H9 (cell line): ENCODE measurements at regions not wholly inside any gene's neighbourhood (a gene's known extent, or its start where the extent isn't known, plus 50 kb on each side); places are given as distances from the start of the nearest gene placed in this dataset.

Source experiments
- DNase-seq: peaks from one replicate; pipeline ENCODE4 v3.0.0-alpha.2; 2017
- H2AFZ ChIP-seq: one replicate; pipeline ENCODE4 v1.6.1; 2013; ENCODE audit warnings: mild to moderate bottlenecking, low read length, control low read depth, moderate library complexity
- H2AK5ac ChIP-seq: 2 replicates; pipeline ENCODE4 v1.6.1; 2013; ENCODE audit warnings: low read length, control low read depth, mixed read lengths; ENCODE audit not compliant: insufficient read length
- H2BK120ac ChIP-seq: one replicate; pipeline ENCODE4 v1.6.1; 2013; ENCODE audit warnings: low read depth, mild to moderate bottlenecking, low read length, control low read depth, inconsistent platforms; ENCODE audit not compliant: poor library complexity, severe bottlenecking
- H2BK12ac ChIP-seq: 2 replicates; pipeline ENCODE4 v1.6.1; 2013; ENCODE audit warnings: low read length, control low read depth, mixed read lengths, low read depth; ENCODE audit not compliant: insufficient read length
- H2BK15ac ChIP-seq: 2 replicates; pipeline ENCODE4 v1.6.1; 2013; ENCODE audit warnings: low read depth, low read length, control low read depth
- H2BK20ac ChIP-seq: one replicate; pipeline ENCODE4 v1.6.1; 2013; ENCODE audit warnings: low read depth, mild to moderate bottlenecking, low read length, control low read depth, inconsistent platforms; ENCODE audit not compliant: poor library complexity, severe bottlenecking
- H2BK5ac ChIP-seq: 2 replicates; pipeline ENCODE4 v1.6.1; 2013; ENCODE audit warnings: low read length, control low read depth, mixed read lengths; ENCODE audit not compliant: insufficient read length
- H3K14ac ChIP-seq: 2 replicates; pipeline ENCODE4 v1.6.1; 2013; ENCODE audit warnings: low read length, control low read depth; ENCODE audit not compliant: insufficient read depth
- H3K18ac ChIP-seq: 2 replicates; pipeline ENCODE4 v1.6.1; 2013; ENCODE audit warnings: low read depth, mild to moderate bottlenecking, mixed read lengths, low read length, control low read depth; ENCODE audit not compliant: insufficient read length
- H3K23ac ChIP-seq: 2 replicates; pipeline ENCODE4 v1.6.1; 2013; ENCODE audit warnings: low read length, control low read depth, mixed read lengths, low read depth; ENCODE audit not compliant: insufficient read length
- H3K23me2 ChIP-seq: 2 replicates; pipeline ENCODE4 v1.6.1; 2013; ENCODE audit warnings: low read depth, mild to moderate bottlenecking, mixed read lengths, low read length, control low read depth; ENCODE audit not compliant: insufficient read length, poor library complexity, severe bottlenecking
- H3K27ac ChIP-seq: 2 replicates; pipeline ENCODE4 v1.5.1; 2013; ENCODE audit warnings: low read length, control low read depth, mixed read lengths, low read depth; ENCODE audit not compliant: insufficient read length
- H3K27me3 ChIP-seq: 2 replicates; pipeline ENCODE4 v1.6.1; 2013; ENCODE audit warnings: low read length, control low read depth, inconsistent platforms; ENCODE audit not compliant: insufficient read depth
- H3K4ac ChIP-seq: 2 replicates; pipeline ENCODE4 v1.6.1; 2013; ENCODE audit warnings: low read depth, mild to moderate bottlenecking, control low read depth, inconsistent platforms, low read length, moderate library complexity
- H3K4me1 ChIP-seq: 2 replicates; pipeline ENCODE4 v1.6.1; 2013; ENCODE audit warnings: low read length, control low read depth, inconsistent platforms; ENCODE audit not compliant: insufficient read depth
- H3K4me2 ChIP-seq: 2 replicates; pipeline ENCODE4 v1.6.1; 2013; ENCODE audit warnings: low read length, control low read depth, mixed read lengths; ENCODE audit not compliant: insufficient read length, insufficient read depth
- H3K56ac ChIP-seq: 2 replicates; pipeline ENCODE4 v1.6.1; 2013; ENCODE audit warnings: low read depth, mild to moderate bottlenecking, mixed read lengths, low read length, control low read depth; ENCODE audit not compliant: insufficient read length
- H3K79me1 ChIP-seq: 2 replicates; pipeline ENCODE4 v1.6.1; 2013; ENCODE audit warnings: low read depth, mild to moderate bottlenecking, moderate library complexity, low read length, control low read depth, inconsistent platforms; ENCODE audit not compliant: insufficient read depth, poor library complexity, severe bottlenecking
- H3K79me2 ChIP-seq: 2 replicates; pipeline ENCODE4 v1.6.1; 2013; ENCODE audit warnings: low read length, control low read depth, inconsistent platforms; ENCODE audit not compliant: insufficient read depth
- H3K9ac ChIP-seq: 2 replicates; pipeline ENCODE4 v1.6.1; 2013; ENCODE audit warnings: low read length, control low read depth, mixed read lengths; ENCODE audit not compliant: insufficient read length; ENCODE audit errors: extremely low read depth
- H3K9me3 ChIP-seq: one replicate; pipeline ENCODE4 v1.6.1; 2013; ENCODE audit warnings: low read depth, low read length, inconsistent platforms; ENCODE audit not compliant: control insufficient read depth
- H3T11ph ChIP-seq: one replicate; pipeline ENCODE4 v1.6.1; 2013; ENCODE audit warnings: mild to moderate bottlenecking, low read length, control low read depth, inconsistent platforms
- H4K20me1 ChIP-seq: one replicate; pipeline ENCODE4 v1.6.1; 2013; ENCODE audit not compliant: control insufficient read depth, insufficient read length, insufficient read depth
- H4K5ac ChIP-seq: 2 replicates; pipeline ENCODE4 v1.6.1; 2013; ENCODE audit warnings: low read depth, mild to moderate bottlenecking, mixed read lengths, low read length, control low read depth; ENCODE audit not compliant: insufficient read length
- H4K8ac ChIP-seq: replicated peaks from 2 replicates; pipeline ENCODE4 v1.6.1; 2013; ENCODE audit warnings: low read length, control low read depth, mixed read lengths, low read depth; ENCODE audit not compliant: insufficient read length
- H4K91ac ChIP-seq: 2 replicates; pipeline ENCODE4 v1.6.1; 2013; ENCODE audit warnings: low read depth, mild to moderate bottlenecking, moderate library complexity, mixed read lengths, low read length, control low read depth; ENCODE audit not compliant: insufficient read length
- H3K27ac Mint-ChIP-seq, 3 experiments: 2 replicates in 2 of 3; 3 replicates in 1 of 3; pipeline ENCODE4 v1.8.0; 2020 to 2021; ENCODE audit warnings: mixed read lengths in 3 of 3, mild to moderate bottlenecking in 1 of 3, moderate library complexity in 1 of 3
- H3K27me3 Mint-ChIP-seq: 2 replicates; pipeline ENCODE4 v1.8.0; 2021; ENCODE audit warnings: low read depth, mild to moderate bottlenecking, moderate library complexity, mixed read lengths
- H3K36me3 Mint-ChIP-seq, 3 experiments: 2 replicates in 2 of 3; 3 replicates in 1 of 3; pipeline ENCODE4 v1.8.0; 2020 to 2021; ENCODE audit warnings: low read depth in 3 of 3, mixed read lengths in 3 of 3; ENCODE audit not compliant: insufficient read depth in 1 of 3
- H3K4me1 Mint-ChIP-seq, 2 experiments: 2 replicates each; pipeline ENCODE4 v1.8.0; 2020; ENCODE audit warnings: mixed read lengths in 2 of 2
- H3K4me3 Mint-ChIP-seq, 2 experiments: 2 replicates in 1 of 2; 3 replicates in 1 of 2; pipeline ENCODE4 v1.8.0; 2020 to 2021; ENCODE audit warnings: mild to moderate bottlenecking in 2 of 2, mixed read lengths in 2 of 2, moderate library complexity in 1 of 2
- H3K9me3 Mint-ChIP-seq, 2 experiments: 2 replicates in 1 of 2; 3 replicates in 1 of 2; pipeline ENCODE4 v1.8.0; 2020; ENCODE audit warnings: mild to moderate bottlenecking in 2 of 2, mixed read lengths in 2 of 2, moderate library complexity in 1 of 2
- CTCF ChIP-seq: fragments of 200-600 bp; sonication (generic); conservative IDR thresholded peaks from 3 replicates; pipeline ENCODE4 v1.8.0; 2021; ENCODE audit warnings: antibody characterized with exemption, mild to moderate bottlenecking
- WGBS: extraction: QIAGEN DNeasy Blood & Tissue Kit; methylation state at CpG from one replicate; pipeline ENCODE4 v1.1.7; 2013; ENCODE audit warnings: missing lambda C conversion rate, low lambda C conversion rate, mixed read lengths; ENCODE audit not compliant: insufficient read length; ENCODE audit errors: extremely low coverage; 5-methylcytosine and 5-hydroxymethylcytosine counted together

- Mint-ChIP-seq H3K4me1 (peaks cover 21 to 33% of the 10 kb centered on the region in 2 experiments), H3K27ac (no peak overlapping the region), H3K9me3 (no peaks in the 10 kb centered on the region), H3K27me3 (peaks cover 8% of the 10 kb centered on the region), H3K4me3 (no peak overlapping the region), H3K36me3 (no peaks in the 10 kb centered on the region)
- Histone ChIP-seq H3K4me1 (no peaks in the 10 kb centered on the region; the same call in 1 of the 2 replicates), H3K4ac (no peak overlapping the region), H3K56ac (no peak overlapping the region), H2BK20ac (no peak overlapping the region), H2BK15ac (no peak overlapping the region), H2BK5ac (no peak overlapping the region), H3K27me3 (no peaks in the 10 kb centered on the region), H3K23ac (no peak overlapping the region), H2AFZ (no peak overlapping the region), H3K4me2 (no peak overlapping the region), H3K23me2 (no peaks in the 10 kb centered on the region), H2BK12ac (no peak overlapping the region), H4K20me1 (no peaks in the 10 kb centered on the region), H3K79me1 (no peaks in the 10 kb centered on the region), H2BK120ac (no peak overlapping the region), H3K9ac (no peak overlapping the region), H3K14ac (no peak overlapping the region; the same call in 1 of the 2 replicates), H3K9me3 (no peaks in the 10 kb centered on the region), H3K79me2 (no peaks in the 10 kb centered on the region), H3T11ph (no peak overlapping the region), H3K18ac (no peak overlapping the region), H4K5ac (no peak overlapping the region), H2AK5ac (no peak overlapping the region), H3K27ac (no peak overlapping the region), H4K8ac (no peak overlapping the region), H4K91ac (no peak overlapping the region)
- WGBS = no CpG with 5 or more reads among the region's 8 CpGs
- DNase-seq = no peak
- no peak for TF ChIP-seq CTCF
These were observed 90.2 kb upstream of the DUSP5 start for GRCh38 chr10:110407301-110408170.
